Stimulated activated naive CD8-positive, alpha-beta T cell treated with anti-CD3 and anti-CD28 coated beads, Interleukin-15, Interleukin-2, amounts not matched to agents 100 U/mL and 50 U/mL, for 24 hours (primary cell): ENCODE measurements at regions not wholly inside any gene's neighbourhood (a gene's known extent, or its start where the extent isn't known, plus 50 kb on each side); places are given as distances from the start of the nearest gene placed in this dataset.
"Not testable (repeated sequence)": the region's sequence is repeated elsewhere in the genome, so short reads cannot be mapped to it uniquely, and the experiment has no call there.

Source experiments
- ATAC-seq: fragments of 150-1000 bp; cut with Tn5 transposase; one replicate; pipeline ENCODE4 v1.10.0; 2021
- DNase-seq: peaks from one replicate; pipeline ENCODE4 v3.0.0; 2021

DNA sequence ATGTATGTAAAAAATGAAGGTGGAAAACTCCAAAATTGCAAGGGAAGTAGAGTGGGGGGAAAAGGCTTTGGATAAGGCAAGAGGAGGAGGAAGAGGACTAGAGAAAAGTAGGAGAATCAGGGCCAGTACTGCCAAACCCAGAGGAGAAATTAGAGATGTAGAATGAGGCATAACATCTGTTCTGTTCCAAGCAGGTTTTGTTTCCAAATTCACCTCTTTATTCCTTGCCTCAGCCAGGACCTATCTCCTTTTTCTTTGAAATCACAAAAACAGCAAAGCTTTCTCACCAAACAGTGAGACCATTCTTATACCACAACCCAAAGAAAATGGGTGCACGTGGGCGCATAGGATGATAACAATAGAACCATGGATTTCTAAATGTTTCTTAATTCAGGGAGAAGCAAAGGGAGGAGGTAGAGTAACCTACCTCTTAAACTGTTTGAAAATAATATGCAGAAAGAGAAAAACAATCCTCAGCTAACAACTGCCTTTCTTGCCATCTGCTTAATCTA lies 383.3 kb upstream of the PKN2 start:
- no peak for DNase-seq
- no peak for ATAC-seq

DNA sequence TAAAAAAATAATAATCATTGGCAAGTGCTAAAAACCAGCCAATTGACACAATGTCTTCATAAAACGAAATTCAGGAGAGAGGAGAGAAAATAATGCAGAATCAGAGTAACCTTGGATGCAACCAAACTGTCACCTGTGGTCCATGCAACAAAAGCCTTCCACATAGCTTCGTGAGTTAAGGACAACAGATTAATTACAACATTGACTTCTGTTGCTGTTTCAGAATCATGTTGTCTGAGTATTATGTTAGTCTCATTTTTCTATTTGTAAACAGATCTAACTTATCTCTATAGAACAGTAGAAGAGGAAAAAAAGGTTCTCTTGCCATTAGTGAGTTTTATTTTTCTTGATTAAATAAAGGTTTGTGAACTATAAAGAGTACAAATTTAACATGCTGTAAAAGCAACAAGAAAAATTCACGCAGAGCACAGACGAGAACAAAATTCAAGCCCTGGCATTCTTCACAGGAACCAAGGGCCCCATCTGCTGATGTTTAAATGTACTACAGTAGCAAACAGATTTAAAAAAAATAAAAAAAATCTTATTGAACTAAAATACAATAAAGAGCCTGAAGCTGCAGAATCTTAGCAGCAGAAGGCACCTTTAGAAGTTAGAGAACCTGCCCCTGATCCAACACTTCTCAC lies 381.1 kb upstream of the PKN2 start:
- ATAC-seq (no peak), DNase-seq (no peak)

DNA sequence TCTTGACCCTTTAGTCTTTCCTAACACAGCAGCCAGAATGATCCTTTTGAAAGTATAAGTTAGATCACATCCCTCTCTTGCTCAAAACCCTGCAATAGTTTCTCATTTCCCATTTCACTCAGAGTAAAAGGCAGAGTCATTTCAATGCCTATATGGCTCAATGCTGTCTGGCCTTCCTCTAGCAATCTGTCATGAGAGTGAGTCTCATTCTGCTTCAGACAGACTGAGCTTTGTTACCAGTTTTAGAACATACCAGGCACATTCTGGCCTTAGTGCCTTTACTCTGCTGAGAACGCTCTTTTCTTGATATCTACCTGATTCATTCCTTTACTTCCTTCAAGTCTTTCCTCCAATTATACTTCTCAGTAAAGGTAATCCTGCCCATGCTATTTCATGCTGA lies 372.8 kb upstream of the PKN2 start:
- DNase-seq (no peak), ATAC-seq (no peak)

DNA sequence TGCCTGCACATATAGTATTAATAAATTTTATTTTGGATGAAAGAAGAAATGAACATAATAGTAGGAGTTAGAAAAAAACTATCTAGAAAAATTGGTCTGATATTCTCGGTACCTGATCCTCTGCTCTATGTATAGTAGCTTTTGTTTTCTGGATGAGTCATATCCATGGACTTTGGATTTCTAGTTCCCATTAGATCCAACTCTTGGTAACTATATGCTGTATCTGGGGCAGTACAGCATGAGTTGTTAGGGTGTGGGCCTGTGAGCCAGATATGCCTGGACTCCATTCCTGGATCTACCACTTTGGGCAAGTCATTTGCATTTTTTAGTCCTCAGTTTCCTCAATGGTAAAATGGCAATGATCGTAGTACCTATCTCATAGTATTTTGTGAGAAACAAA lies 372.2 kb upstream of the PKN2 start:
- DNase-seq (no peak), ATAC-seq (no peak)

DNA sequence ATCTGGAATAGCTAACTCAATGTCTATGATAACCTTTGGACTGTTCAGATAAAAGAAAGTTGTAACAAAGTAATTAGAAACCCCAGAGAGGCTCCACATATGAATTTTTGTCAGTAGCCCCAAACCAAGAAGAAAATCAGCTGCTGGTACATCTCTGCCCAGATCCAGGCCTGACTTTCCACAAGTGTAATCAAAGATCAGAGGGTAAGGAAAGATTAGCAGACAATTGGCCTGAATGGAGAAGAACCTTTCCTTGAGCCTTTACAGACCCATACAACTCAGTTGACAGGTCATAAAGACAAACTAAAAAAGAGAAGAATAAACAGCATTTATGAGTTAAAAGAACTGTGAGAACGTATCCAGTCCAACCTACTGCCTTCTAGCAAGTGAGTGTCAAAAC lies 366.7 kb upstream of the PKN2 start:
- ATAC-seq (no peak), DNase-seq (no peak)

DNA sequence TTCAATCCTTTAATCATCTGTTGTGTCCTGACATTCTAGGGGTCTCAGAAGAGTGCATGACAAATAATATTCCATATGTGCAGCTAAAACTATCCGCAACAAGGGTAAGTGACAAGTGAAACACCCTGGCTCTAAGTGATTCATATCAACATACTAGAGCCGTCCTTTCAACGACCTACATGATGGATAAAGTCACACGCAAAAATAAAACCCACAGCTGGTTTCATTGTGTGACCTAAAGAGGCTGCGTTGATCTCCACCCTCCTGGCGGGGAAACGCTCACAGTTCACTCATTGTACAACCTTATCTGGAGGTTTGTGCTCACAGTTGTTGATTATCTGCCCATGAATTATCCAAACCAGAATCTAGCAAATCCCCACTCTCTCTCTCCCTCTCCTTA lies 365.3 kb upstream of the PKN2 start:
- DNase-seq (no peak), ATAC-seq (no peak)

DNA sequence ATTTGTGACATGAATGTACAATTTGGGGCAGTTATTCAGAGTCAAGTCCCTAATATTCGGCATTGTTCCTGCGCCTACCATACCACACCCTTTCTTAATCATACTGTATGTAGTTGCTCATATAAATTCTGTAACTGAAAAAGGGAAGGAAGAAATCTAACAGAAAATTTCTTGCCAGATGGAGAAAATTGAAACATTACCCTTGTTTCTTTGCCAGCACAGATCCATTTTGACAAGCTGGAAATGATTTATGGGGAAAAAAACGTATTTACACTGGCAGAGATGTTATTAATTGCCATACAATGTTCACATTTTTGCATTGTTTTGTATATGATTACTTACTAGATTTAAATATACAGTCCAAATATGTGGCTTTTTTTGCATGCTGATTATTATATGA lies 363.8 kb upstream of the PKN2 start:
- ATAC-seq (no peak), DNase-seq (no peak)

DNA sequence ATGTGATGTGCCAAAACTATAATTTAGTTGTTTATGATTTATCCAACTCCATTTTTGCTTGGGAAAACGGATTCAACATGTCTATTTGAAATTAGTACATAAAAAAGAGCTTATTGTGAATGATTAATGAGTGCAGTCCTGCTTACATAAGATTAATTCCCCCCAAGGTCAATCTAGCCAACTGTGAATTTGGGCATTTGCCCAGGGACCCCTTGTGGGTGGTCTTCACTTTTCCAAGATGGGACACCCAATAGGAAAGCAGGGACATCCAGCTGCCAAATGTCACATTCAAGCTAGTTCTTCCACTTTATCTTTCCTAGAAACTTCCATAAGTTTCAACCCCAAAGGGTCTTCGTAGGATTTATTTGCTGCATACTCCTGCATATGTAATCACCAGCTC lies 362.4 kb upstream of the PKN2 start:
- ATAC-seq: no peak
- no peak for DNase-seq

DNA sequence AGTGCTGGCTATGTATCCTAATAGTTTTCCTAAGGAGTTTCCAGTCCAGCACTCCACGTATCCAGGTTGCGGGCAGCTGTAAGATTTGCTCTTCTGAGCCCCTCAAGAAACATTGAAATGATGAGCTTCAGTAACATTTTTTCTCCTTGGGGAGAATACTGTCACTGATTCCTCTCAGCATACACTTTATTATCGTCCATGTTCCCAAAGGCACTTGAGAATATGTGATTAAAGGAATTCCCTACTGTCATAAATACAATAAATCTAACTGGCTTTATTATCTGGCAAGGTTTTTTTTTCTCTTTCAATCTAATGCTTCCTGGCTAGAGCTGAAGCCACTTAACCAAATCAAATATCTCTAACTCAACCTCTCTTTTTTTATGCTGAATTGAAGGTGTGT lies 359.2 kb upstream of the PKN2 start:
- ATAC-seq (no peak), DNase-seq (no peak)

DNA sequence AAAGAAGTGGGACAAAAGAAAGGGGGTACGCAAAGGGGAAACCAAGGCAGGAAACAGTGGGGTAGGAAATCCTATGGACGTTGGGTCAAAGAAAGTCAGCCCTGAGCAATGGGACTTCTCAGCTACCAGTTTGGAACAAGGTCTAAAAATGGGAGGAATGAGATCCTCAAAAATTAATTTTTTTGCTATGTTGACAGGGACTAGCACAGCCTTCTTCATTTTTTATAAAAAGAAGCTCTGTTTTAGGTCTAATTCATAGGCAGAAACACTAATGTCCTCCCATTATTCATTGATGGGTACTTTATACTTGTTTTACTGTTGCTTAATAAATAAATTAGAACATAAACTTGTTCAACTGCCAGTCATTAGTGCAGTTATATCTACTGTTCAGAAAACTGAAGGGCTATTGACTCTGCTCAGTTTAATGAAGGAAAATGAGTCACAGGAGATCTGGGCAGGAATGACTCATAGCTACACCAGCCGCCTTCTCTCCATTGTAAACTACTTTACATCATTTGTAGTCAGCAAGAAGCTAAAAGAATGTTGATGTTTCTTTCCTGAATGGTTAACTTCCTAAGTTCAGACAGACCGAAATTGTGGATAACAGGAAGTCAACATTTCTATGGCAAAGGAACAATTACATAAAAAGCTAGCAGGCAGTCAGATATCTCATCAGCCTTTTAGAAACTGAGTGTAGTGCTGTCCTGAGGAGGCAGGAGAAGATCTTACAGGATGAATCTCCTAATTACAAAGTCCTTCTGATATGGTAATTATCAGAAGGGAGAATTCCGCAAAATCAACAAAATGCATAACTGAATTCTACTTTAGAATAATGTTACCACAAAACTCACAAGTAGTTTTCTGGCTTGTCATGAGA lies 356.4 kb upstream of the PKN2 start:
- ATAC-seq: no peak

DNA sequence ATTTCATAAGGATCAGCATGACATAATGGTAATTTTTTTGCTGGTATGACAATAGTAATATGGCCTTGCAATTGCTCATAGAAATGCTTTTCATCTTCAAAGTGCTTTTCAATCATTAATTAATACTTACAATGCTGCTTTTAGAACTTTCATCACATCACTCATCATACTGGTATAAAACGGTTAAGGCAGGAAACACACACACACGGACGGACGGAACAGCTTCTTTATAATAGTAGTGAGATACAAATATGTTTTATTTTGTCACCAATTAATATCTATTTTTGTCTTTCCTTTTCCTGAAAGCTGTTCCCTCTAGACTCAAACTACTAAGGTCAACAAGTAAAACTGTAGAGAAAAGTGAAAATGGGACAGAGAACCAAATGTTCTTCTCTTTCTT lies 353.9 kb upstream of the PKN2 start:
- DNase-seq (no peak), ATAC-seq (no peak)

More for the DNA sequence above, 356.4 kb upstream of the PKN2 start:
- no peak for DNase-seq

DNA sequence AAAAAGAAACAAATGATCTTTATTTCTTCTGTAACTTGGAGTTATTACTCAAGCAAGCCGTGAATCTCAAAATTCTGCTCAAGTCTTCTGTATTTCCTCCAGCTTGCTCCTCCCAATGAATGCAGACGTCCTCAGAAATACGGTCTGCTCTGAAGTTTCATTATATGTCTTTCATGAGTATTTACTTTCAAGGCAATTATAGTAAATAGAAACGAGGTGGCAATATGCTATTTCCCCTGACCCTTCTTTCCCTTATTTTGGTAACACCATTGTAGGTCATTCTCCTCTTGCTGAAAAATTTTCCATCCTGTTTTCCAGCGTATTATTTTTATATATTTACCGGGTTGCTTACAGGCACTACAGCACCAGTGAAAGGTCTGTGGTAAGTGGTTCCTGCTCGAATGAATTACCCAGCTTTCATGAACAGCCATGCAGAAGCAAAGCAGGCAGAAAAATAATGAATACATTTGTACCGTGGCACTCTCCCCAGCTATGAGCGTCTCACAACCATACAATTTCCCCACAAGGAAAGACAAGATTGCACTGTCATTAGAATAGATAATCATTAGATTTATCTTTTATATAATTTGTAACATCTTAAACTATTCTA lies 350.9 kb upstream of the PKN2 start:
- ATAC-seq (no peak), DNase-seq (no peak)

DNA sequence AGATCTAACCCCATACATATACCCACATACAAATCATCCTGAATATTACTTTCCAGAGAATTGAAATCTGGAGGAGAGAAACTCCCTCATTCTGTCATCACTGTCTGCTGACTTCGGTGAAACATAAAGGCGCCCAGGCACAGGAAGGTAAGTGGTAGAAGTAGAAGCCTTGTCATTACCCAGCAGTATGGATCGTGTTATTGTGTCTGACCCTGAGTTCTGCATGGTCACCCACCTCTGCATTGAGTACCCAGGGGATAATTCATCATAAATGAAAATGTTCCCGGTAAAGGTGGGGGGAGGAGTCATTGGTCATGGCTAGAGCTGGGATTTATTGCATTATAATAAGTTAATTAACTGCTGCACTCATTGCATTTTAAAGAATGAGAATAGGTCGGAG lies 342.6 kb upstream of the PKN2 start:
- ATAC-seq: no peak

DNA sequence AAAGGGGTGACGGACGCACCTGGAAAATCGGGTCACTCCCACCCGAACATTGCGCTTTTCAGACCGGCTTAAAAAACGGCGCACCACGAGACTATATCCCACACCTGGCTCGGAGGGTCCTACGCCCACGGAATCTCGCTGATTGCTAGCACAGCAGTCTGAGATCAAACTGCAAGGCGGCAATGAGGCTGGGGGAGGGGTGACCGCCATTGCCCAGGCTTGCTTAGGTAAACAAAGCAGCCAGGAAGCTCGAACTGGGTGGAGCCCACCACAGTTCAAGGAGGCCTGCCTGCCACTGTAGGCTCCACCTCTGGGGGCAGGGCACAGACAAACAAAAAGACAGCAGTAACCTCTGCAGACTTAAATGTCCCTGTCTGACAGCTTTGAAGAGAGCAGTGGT lies 342.0 kb upstream of the PKN2 start:
- DNase-seq, ATAC-seq: not testable (repeated sequence)

More for the DNA sequence above, 342.6 kb upstream of the PKN2 start:
- DNase-seq: no peak

DNA sequence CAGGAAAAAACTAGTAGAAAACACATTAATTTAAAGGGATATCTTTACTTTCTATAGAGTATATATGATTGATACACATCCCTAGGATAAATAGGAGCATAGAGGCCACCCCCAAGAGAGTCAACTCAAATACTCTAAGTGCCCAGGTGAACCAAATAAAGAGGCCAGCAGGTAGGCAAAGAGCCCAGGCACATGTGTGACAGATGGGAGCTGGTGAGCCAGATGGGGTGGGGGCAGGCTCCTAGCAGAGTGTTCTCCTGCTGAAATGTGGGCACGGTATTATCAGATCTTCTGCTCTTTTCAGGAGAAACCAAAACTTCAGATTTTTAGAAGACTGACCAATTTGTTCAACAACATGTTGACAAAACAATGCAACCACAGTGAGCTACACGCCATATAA lies 333.4 kb upstream of the PKN2 start:
- ATAC-seq (no peak), DNase-seq (no peak)

DNA sequence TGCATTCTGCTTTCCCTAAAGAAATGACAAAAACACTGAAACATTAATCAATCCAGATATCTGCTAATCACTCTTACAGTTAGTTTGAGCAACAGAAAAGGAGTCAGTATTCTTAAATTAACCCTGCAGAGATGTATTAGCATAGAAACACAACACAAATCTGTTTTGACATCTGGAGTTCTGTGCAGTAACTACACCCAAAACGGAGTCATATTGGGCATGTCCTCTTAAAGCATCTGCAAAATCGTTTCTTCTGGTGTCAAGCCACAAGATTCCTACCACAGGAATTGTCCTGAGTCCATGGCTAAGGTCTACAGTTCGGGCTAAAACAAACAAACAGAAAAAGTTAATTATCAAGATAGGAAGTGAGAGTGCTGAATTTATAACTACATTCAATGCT lies 332.1 kb upstream of the PKN2 start:
- DNase-seq (no peak), ATAC-seq (no peak)

DNA sequence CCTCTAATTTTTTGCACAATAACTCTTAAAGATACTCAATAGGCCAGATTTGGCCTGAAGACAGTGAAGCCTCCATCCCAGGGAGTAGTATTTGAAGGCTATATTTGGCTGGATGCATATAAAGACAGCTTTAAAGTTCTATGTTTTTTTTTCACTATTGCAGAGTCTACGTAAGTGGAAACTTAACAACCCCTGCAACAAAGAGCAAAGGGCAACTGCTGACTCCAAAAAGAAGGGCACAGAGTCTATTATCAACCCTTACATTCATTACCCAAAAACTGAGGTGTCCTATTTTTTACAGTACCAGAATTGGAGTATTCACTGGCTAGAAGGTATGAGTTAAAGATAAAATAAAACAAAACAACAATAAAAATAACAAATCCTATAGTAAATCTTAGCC lies 329.8 kb upstream of the PKN2 start:
- DNase-seq: no peak
- no peak for ATAC-seq

DNA sequence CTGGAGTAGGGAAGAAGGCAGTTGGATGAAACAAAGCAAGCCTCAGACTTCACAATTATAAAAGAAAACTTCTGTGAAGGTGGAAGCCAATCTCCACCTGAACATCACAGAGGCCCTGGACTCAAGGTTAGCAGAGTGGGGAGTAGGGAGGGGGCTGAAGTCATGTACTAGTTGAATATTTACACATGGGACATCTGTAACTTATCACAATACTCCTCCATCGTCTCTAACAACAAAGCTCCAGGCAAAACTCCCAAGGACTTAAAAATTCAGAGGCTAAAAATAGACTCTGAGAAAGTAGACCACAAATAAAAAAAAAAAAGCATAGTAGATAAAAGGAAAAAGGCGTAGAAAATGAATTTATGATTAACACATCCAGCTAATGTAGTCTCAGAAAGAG lies 326.3 kb upstream of the PKN2 start:
- ATAC-seq: no peak
- DNase-seq: no peak

DNA sequence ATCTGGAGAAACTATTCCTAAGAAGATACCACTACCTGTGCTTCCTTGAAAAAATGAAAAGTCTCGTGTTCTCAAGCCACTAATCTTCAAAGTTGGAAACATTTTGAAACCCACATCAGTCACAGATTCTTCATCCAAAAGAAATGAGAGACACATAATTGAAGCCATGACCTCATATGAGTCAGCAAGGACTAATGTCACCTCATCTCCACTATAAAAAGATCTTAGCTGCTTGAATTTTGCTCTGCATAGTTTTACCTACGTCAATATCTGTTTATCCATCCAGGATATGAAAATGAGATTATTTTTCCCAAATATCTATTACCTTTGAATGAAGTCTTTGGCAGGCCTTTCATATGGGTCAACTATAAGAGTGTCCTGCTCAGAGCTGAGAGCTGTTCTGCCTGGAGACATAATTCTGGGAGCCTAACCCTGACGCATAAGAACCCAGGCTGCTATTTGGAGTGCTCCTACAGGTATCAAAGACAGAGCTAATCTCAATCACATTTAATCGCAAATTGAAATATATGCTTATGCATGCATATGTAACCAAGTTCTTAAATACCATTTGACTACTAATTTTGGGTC lies 312.5 kb upstream of the PKN2 start:
- DNase-seq (no peak), ATAC-seq (no peak)

DNA sequence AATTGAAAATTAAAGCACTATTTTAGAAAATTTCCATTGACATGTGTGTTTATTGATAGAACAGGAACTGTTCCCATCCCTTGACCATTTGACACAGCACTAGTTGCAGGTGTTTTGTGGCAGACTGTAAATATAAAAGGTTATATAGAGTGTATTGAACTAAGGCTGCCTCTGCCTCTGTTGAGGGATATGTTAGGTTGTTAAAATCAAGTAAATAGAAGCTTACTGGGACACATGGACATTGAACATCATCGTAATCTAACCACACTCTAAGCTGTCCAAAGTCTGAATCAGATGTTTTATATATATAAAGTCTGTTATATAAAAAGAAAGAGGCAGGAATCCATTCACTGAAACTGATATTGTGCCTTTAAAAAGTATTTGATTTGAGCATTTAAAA lies 308.1 kb upstream of the PKN2 start:
- no peak for DNase-seq
- no peak for ATAC-seq

DNA sequence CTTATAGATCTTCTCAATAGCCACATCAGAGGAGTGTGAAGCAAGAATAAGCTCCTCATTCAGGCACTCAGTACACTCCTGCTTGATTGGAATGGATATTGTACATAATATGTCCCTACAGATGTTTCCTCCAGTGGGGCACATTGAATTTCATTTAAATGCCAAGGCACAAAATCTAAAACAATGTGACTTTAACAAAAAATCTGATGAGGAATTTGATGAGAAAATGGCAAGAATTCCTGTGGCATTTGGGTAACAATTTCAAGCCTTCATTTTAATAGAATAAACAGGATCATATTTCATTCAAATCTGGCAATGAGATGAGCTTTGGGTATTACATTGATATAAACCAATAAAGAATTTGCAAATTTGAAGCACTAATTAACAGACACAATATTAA lies 307.7 kb upstream of the PKN2 start:
- DNase-seq (no peak), ATAC-seq (no peak)

DNA sequence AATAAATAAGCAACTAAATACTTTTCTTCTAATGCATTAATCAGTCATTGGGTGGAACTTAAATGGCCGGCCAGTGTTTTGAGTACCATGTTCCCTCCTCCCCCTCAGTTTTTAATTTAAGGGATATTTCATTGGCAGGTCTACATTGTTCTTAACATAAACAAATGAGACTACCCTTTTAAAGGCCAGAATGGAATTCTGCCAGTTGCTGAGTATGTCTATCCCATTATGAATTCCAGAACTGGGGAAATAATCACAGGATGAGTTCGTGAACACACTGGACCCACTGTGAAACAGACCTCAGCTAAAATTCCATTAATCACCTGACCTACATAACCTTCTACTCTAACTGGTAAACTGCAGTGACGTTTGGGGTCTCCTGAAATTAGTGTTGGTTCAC lies 305.5 kb upstream of the PKN2 start:
- no peak for ATAC-seq
- DNase-seq: no peak

DNA sequence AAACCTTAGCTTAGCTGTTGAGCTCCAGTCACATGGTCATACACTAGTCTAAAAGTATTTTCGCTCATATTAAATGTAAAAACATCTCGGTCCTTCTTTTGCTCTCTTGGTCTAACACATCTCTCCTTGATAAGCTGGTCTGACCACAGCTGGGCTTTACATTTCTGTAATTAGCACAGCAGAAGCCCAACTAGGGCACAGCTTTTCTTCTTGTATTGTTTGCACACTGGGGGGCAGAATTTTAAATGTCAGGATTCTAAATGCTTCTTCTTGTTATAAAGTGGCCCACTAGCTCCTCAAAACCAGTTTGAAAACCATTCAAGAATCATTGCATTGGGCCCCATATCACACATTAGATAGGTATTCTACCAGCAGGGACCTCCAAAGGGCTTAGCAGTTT lies 289.1 kb upstream of the PKN2 start:
- ATAC-seq: no peak
- DNase-seq: no peak
